M059J (cell line): ENCODE measurements at regions not wholly inside any gene's neighbourhood (a gene's known extent, or its start where the extent isn't known, plus 50 kb on each side); places are given as distances from the start of the nearest gene placed in this dataset.

ENCODE experiments used
- DNase-seq: peaks from one replicate; pipeline ENCODE4 v3.0.0-alpha.2; 2012; ENCODE audit warnings: low read depth

GRCh38 chr14:104370256-104370870 lies 209.2 kb upstream of the C14orf180 start:
- DNase-seq = peak; percentile 1

GRCh38 chr14:104371031-104371430 lies 208.5 kb upstream of the C14orf180 start:
- no peak for DNase-seq

GRCh38 chr14:104371917-104372316 lies 207.6 kb upstream of the C14orf180 start:
- no peak for DNase-seq

GRCh38 chr14:104372390-104373054 lies 207.0 kb upstream of the C14orf180 start:
- no peak for DNase-seq

- no peak for DNase-seq
These were observed 206.3 kb upstream of the C14orf180 start for GRCh38 chr14:104373055-104373854.

- no peak for DNase-seq
These were observed 205.5 kb upstream of the C14orf180 start for GRCh38 chr14:104373855-104374717.

GRCh38 chr14:104374718-104375080 lies 204.9 kb upstream of the C14orf180 start:
- no peak for DNase-seq

- no peak for DNase-seq
These were observed 203.9 kb upstream of the C14orf180 start for GRCh38 chr14:104375551-104376201.

GRCh38 chr14:104376202-104377140 lies 203.1 kb upstream of the C14orf180 start:
- DNase-seq = no peak

- no peak for DNase-seq
These were observed 202.3 kb upstream of the C14orf180 start for GRCh38 chr14:104377256-104377655.

- no peak for DNase-seq
These were observed 200.9 kb upstream of the C14orf180 start for GRCh38 chr14:104378698-104379113.

GRCh38 chr14:104382361-104383087 lies 197.0 kb upstream of the C14orf180 start:
- DNase-seq = no peak

GRCh38 chr14:104383088-104383995 lies 196.2 kb upstream of the C14orf180 start:
- DNase-seq = no peak

GRCh38 chr14:104383996-104384775 lies 195.4 kb upstream of the C14orf180 start:
- DNase-seq = peak; percentile 2

- DNase-seq = no peak
These were observed 194.8 kb upstream of the C14orf180 start for GRCh38 chr14:104384776-104385071.

- DNase-seq = no peak
These were observed 194.5 kb upstream of the C14orf180 start for GRCh38 chr14:104385111-104385510.

GRCh38 chr14:104385531-104386101 lies 193.9 kb upstream of the C14orf180 start:
- no peak for DNase-seq
